ENCODE measurements at regions not wholly inside any gene's neighbourhood (a gene's known extent, or its start where the extent isn't known, plus 50 kb on each side); places are given as distances from the start of the nearest gene placed in this dataset.
"Not testable (repeated sequence)": the region's sequence is repeated elsewhere in the genome, so short reads cannot be mapped to it uniquely, and the experiment has no call there.

DNA sequence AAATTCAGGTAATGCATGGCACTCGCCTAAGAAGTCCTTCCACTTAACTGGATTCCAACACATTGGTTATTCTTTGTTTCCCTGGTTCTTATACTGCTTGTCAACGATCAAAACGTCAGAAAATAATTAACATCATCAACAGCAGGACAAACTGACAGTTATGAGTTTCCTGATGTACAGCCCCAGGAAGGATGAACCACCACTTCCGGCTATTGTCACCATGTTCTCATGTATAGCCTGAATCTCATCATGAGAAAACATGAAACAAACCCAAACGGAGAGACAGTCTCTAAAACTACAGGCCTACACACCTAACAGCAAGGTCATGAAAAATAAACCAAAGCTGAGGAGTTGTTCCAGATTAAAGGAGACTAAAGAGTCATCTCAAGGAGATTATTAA lies 60.5 kb upstream of the FBXO28 start:
- Histone ChIP-seq H4K20me1 (ENCODE audit: control insufficient read depth, insufficient read depth, low read depth, low read length) (no peaks in the 10 kb centered on the region), H3K4me1 (ENCODE audit: control insufficient read depth, low read length) (no peaks in the 10 kb centered on the region), H3K4me3 (ENCODE audit: low read length) (no peak overlapping the region), H3F3A (ENCODE audit: control insufficient read depth, insufficient read depth) (no peaks in the 10 kb centered on the region), H3K36me3 (ENCODE audit: control insufficient read depth, low read length) (no peaks in the 10 kb centered on the region), H3K27me3 (ENCODE audit: control insufficient read depth, low read length) (0 out of 2 replicates have a peak, but pooled peaks cover 7% of the 10 kb centered on the region), H3K27ac (ENCODE audit: low read depth, low read length) (no peak overlapping the region), H3K9me2 (replicated peaks; ENCODE audit: control insufficient read depth, low read length) (no peaks in the 10 kb centered on the region), H3K4me2 (ENCODE audit: low read length) (no peak overlapping the region), H3K79me2 (ENCODE audit: control insufficient read depth, low read length) (no peaks in the 10 kb centered on the region), H3K9me3 (ENCODE audit: control insufficient read depth, insufficient read depth, low read length) (no peaks in the 10 kb centered on the region)
- TF ChIP-seq, protein P1, sequence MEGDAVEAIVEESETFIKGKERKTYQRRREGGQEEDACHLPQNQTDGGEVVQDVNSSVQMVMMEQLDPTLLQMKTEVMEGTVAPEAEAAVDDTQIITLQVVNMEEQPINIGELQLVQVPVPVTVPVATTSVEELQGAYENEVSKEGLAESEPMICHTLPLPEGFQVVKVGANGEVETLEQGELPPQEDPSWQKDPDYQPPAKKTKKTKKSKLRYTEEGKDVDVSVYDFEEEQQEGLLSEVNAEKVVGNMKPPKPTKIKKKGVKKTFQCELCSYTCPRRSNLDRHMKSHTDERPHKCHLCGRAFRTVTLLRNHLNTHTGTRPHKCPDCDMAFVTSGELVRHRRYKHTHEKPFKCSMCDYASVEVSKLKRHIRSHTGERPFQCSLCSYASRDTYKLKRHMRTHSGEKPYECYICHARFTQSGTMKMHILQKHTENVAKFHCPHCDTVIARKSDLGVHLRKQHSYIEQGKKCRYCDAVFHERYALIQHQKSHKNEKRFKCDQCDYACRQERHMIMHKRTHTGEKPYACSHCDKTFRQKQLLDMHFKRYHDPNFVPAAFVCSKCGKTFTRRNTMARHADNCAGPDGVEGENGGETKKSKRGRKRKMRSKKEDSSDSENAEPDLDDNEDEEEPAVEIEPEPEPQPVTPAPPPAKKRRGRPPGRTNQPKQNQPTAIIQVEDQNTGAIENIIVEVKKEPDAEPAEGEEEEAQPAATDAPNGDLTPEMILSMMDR (IDR thresholded peaks at IDR 0.05; ENCODE audit: low read depth, low read length, poor library complexity, severe bottlenecking) = no peak
- TF ChIP-seq EZH2phosphoT487 (IDR thresholded peaks at IDR 0.05; ENCODE audit: borderline replicate concordance, low read length) = no peak

DNA sequence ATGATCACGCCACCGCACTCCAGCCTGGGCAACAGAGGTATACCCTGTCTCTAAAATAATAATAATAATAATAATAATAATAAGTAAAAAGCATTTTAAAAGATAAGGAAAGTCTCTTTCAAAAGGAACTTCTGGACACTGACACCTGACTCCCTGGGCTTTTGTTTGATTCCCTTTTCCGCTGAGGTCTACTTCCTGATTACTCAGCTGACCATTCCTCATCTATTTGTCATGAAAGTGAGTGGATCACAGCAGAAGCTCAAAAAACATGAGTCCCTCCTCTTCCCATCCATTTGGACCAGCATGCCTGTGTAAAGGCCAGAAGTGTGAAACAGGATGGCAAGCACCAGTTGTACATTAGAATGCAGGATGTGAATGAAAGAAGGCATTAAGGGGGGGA lies 61.1 kb upstream of the FBXO28 start:
- Histone ChIP-seq H3K4me1 (ENCODE audit: control insufficient read depth, low read length) (no peaks in the 10 kb centered on the region), H3K27ac (ENCODE audit: low read depth, low read length) (no peak overlapping the region), H3F3A (ENCODE audit: control insufficient read depth, insufficient read depth) (no peaks in the 10 kb centered on the region), H3K9me3 (ENCODE audit: control insufficient read depth, insufficient read depth, low read length) (no peaks in the 10 kb centered on the region), H3K36me3 (ENCODE audit: control insufficient read depth, low read length) (no peaks in the 10 kb centered on the region), H3K4me2 (ENCODE audit: low read length) (no peak overlapping the region), H3K27me3 (ENCODE audit: control insufficient read depth, low read length) (0 out of 2 replicates have a peak, but pooled peaks cover 7% of the 10 kb centered on the region), H4K20me1 (ENCODE audit: control insufficient read depth, insufficient read depth, low read depth, low read length) (no peaks in the 10 kb centered on the region), H3K79me2 (ENCODE audit: control insufficient read depth, low read length) (no peaks in the 10 kb centered on the region), H3K9me2 (replicated peaks; ENCODE audit: control insufficient read depth, low read length) (no peaks in the 10 kb centered on the region), H3K4me3 (ENCODE audit: low read length) (no peak overlapping the region)
- TF ChIP-seq EZH2phosphoT487 (IDR thresholded peaks at IDR 0.05; ENCODE audit: borderline replicate concordance, low read length) = no peak
- TF ChIP-seq, protein P1 (IDR thresholded peaks at IDR 0.05; ENCODE audit: low read depth, low read length, poor library complexity, severe bottlenecking) = no peak

DNA sequence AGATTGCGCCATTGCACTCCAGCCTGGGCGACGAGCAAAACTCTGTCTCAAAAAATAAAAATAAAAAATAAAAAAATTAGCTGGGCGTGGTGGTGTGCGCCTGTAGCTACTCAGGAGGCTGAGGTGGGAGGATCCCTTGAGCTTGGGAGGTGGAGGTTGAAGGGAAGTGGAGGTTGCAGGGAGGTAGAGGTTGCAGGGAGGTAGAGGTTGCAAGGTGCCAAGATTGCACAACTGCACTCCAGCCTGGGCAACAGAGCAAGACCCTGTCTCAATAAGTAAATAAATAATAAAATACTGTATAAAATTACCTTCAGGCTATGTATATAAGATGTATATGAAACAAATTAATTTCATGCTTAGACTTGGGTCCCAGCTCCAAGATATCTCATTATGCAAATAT lies 62.1 kb upstream of the FBXO28 start:
- H3K27me3 ChIP-seq (ENCODE audit: control insufficient read depth, low read length); H3K4me2 ChIP-seq (ENCODE audit: low read length); H3K36me3 ChIP-seq (ENCODE audit: control insufficient read depth, low read length); H3K4me1 ChIP-seq (ENCODE audit: control insufficient read depth, low read length); H3K9me3 ChIP-seq (ENCODE audit: control insufficient read depth, insufficient read depth, low read length); H3K27ac ChIP-seq (ENCODE audit: low read depth, low read length); H4K20me1 ChIP-seq (ENCODE audit: control insufficient read depth, insufficient read depth, low read depth, low read length); H3K9me2 ChIP-seq (replicated peaks; ENCODE audit: control insufficient read depth, low read length); H3K4me3 ChIP-seq (ENCODE audit: low read length); H3F3A ChIP-seq (ENCODE audit: control insufficient read depth, insufficient read depth); H3K79me2 ChIP-seq (ENCODE audit: control insufficient read depth, low read length): not testable (repeated sequence)

DNA sequence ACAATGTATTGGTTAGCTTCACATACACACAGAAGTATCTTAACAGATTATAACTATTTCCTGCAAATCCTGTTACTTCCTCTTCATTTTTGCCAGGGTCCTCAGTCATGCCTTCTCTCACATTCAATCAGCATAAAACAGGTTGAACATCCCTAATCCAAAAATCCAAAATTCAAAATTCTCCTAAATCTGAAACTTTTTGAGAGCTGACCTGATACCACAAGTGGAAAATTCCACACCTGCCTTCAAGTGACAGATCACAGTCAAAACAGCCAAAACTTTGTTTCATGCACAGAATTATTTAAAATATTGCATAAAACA lies 62.9 kb upstream of the FBXO28 start:
- TF ChIP-seq, protein P1 (IDR thresholded peaks at IDR 0.05; ENCODE audit: low read depth, low read length, poor library complexity, severe bottlenecking) = no peak
- no peak for TF ChIP-seq EZH2phosphoT487 (IDR thresholded peaks at IDR 0.05; ENCODE audit: borderline replicate concordance, low read length)
- Histone ChIP-seq H3K27me3 (ENCODE audit: control insufficient read depth, low read length) (0 out of 2 replicates have a peak, but pooled peaks cover 7% of the 10 kb centered on the region), H3K36me3 (ENCODE audit: control insufficient read depth, low read length) (no peaks in the 10 kb centered on the region), H3K79me2 (ENCODE audit: control insufficient read depth, low read length) (no peaks in the 10 kb centered on the region), H4K20me1 (ENCODE audit: control insufficient read depth, insufficient read depth, low read depth, low read length) (no peaks in the 10 kb centered on the region), H3K9me3 (ENCODE audit: control insufficient read depth, insufficient read depth, low read length) (no peaks in the 10 kb centered on the region), H3F3A (ENCODE audit: control insufficient read depth, insufficient read depth) (no peaks in the 10 kb centered on the region), H3K4me2 (ENCODE audit: low read length) (no peak overlapping the region), H3K4me3 (ENCODE audit: low read length) (no peak overlapping the region), H3K9me2 (replicated peaks; ENCODE audit: control insufficient read depth, low read length) (no peaks in the 10 kb centered on the region), H3K4me1 (ENCODE audit: control insufficient read depth, low read length) (no peaks in the 10 kb centered on the region), H3K27ac (ENCODE audit: low read depth, low read length) (no peak overlapping the region)
